HG03571 (cell line): ENCODE measurements at regions not wholly inside any gene's neighbourhood (a gene's known extent, or its start where the extent isn't known, plus 50 kb on each side); places are given as distances from the start of the nearest gene placed in this dataset.
"Not testable (repeated sequence)": the region's sequence is repeated elsewhere in the genome, so short reads cannot be mapped to it uniquely, and the experiment has no call there.

Experiments used
- ATAC-seq: cut with Tn5 transposase; IDR thresholded peaks from one replicate; pipeline ENCODE4 v1.9.1; 2021; ENCODE audit not compliant: unreplicated experiment

- ATAC-seq, result no peak
These were observed 1488.4 kb upstream of the WWC1 start for GRCh38 chr5:166803058-166803457.

GRCh38 chr5:166804223-166804622 is 1487.2 kb upstream of the WWC1 start:
- not testable (repeated sequence) for ATAC-seq

- ATAC-seq, result not testable (repeated sequence)
These were observed 1486.8 kb upstream of the WWC1 start for GRCh38 chr5:166804693-166805092.

- ATAC-seq, result not testable (repeated sequence)
These were observed 1481.3 kb upstream of the WWC1 start for GRCh38 chr5:166810093-166810658.

- no peak for ATAC-seq
These were observed 1480.7 kb upstream of the WWC1 start for GRCh38 chr5:166810721-166811120.

GRCh38 chr5:166823360-166823759 is 1468.1 kb upstream of the WWC1 start:
- ATAC-seq, result no peak

GRCh38 chr5:166834246-166834645 is 1457.2 kb upstream of the WWC1 start:
- ATAC-seq, result no peak

- ATAC-seq, result no peak
These were observed 1446.4 kb upstream of the WWC1 start for GRCh38 chr5:166845044-166845443.

- ATAC-seq, result no peak
These were observed 1434.7 kb upstream of the WWC1 start for GRCh38 chr5:166856791-166857190.

GRCh38 chr5:166860426-166860825 is 1431.0 kb upstream of the WWC1 start:
- no peak for ATAC-seq

- no peak for ATAC-seq
These were observed 1428.9 kb upstream of the WWC1 start for GRCh38 chr5:166862581-166862980.

GRCh38 chr5:166865206-166865605 is 1426.2 kb upstream of the WWC1 start:
- ATAC-seq, result no peak

- ATAC-seq, result no peak
These were observed 1411.0 kb upstream of the WWC1 start for GRCh38 chr5:166880456-166880855.

GRCh38 chr5:166881802-166882201 is 1409.6 kb upstream of the WWC1 start:
- no peak for ATAC-seq

- ATAC-seq, result no peak
These were observed 1408.4 kb upstream of the WWC1 start for GRCh38 chr5:166883016-166883415.

GRCh38 chr5:166898166-166898565 is 1393.3 kb upstream of the WWC1 start:
- ATAC-seq, result no peak

- ATAC-seq, result no peak
These were observed 1392.1 kb upstream of the WWC1 start for GRCh38 chr5:166899343-166899742.

GRCh38 chr5:166904571-166904970 is 1386.9 kb upstream of the WWC1 start:
- no peak for ATAC-seq

- no peak for ATAC-seq
These were observed 1384.3 kb upstream of the WWC1 start for GRCh38 chr5:166906991-166907713.

- ATAC-seq, result no peak
These were observed 1382.4 kb upstream of the WWC1 start for GRCh38 chr5:166909040-166909439.

GRCh38 chr5:166909926-166910325 is 1381.5 kb upstream of the WWC1 start:
- ATAC-seq, result no peak

GRCh38 chr5:166910995-166911394 is 1380.5 kb upstream of the WWC1 start:
- ATAC-seq, result no peak

GRCh38 chr5:166916021-166916420 is 1375.4 kb upstream of the WWC1 start:
- no peak for ATAC-seq
